H1 (cell line): ENCODE measurements at regions not wholly inside any gene's neighbourhood (a gene's known extent, or its start where the extent isn't known, plus 50 kb on each side); places are given as distances from the start of the nearest gene placed in this dataset.

ENCODE experiments used
- BRCA1 ChIP-seq: IDR thresholded peaks from 2 replicates; pipeline ENCODE4 v1.6.1; 2012; ENCODE audit warnings: low read depth, low read length, improper control_type of control experiment
- GTF2F1 ChIP-seq: IDR thresholded peaks from 2 replicates; pipeline ENCODE4 v1.6.1; 2012; ENCODE audit warnings: low read depth, low read length, improper control_type of control experiment, borderline replicate concordance
- KDM1A ChIP-seq: fragments of 200-600, 300-600 bp; sonication (generic); IDR thresholded peaks from 2 replicates; pipeline ENCODE4 v1.7.1; 2016; ENCODE audit warnings: mild to moderate bottlenecking, low read length, borderline replicate concordance
- RNF2 ChIP-seq: fragments of 200-900, 300-1000 bp; sonication (generic); IDR thresholded peaks from 2 replicates; pipeline ENCODE4 v1.7.1; 2016; ENCODE audit warnings: borderline replicate concordance, low read depth, mild to moderate bottlenecking, antibody characterized with exemption, low read length; ENCODE audit not compliant: poor library complexity, severe bottlenecking; ENCODE audit errors: missing control alignments
- SUZ12 ChIP-seq: fragments of 200-600 bp; sonication (generic); IDR thresholded peaks from 2 replicates; pipeline ENCODE4 v1.6.1; 2012; ENCODE audit warnings: mild to moderate bottlenecking, inconsistent platforms, low read length, moderate library complexity, mixed read lengths
- TCF12 ChIP-seq: IDR thresholded peaks from 2 replicates; pipeline ENCODE4 v1.6.1; 2011; ENCODE audit warnings: low read depth, mild to moderate bottlenecking, low read length

DNA sequence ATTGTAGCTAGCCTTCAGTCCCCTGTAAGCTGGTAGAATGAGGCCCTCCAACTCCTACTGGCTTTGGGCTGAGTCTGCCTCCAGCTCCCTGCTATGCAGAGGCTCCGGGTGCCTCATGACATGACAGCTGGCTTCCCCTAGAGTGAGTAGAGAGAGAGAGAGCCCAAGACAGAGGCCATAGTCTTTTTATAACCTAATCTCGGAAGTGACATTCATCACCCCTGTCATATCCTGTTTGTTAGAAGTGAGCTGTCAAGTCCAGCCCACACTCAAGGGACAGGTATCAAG is 53.9 kb upstream of the CTBP2 start (continued):
- no peak for TF ChIP-seq BRCA1
- no peak for TF ChIP-seq TCF12
- no peak for TF ChIP-seq GTF2F1
- no peak for TF ChIP-seq RNF2
- TF ChIP-seq SUZ12, result no peak
- TF ChIP-seq KDM1A, result no peak
- TF ChIP-seq, all 59 proteins: peak for 0
